Naive thymus-derived CD4-positive, alpha-beta T cell (primary cell): ENCODE measurements at regions not wholly inside any gene's neighbourhood (a gene's known extent, or its start where the extent isn't known, plus 50 kb on each side); places are given as distances from the start of the nearest gene placed in this dataset.
"Not testable (repeated sequence)": the region's sequence is repeated elsewhere in the genome, so short reads cannot be mapped to it uniquely, and the experiment has no call there.

Source experiments
- ATAC-seq: fragments of 150-1000 bp; cut with Tn5 transposase; 2 replicates; pipeline ENCODE4 v1.10.0; 2021; ENCODE audit warnings: mild to moderate bottlenecking, moderate library complexity
- CTCF ChIA-PET: fragments of 350-600 bp; sonication (Branson Sonifier 250); formaldehyde crosslinking; loops from one replicate; lab custom pipeline; 2021; ENCODE audit warnings: antibody characterized with exemption; lab: Charles Lee
- POLR2A ChIA-PET: fragments of 350-600 bp; sonication (Branson Sonifier 250); formaldehyde crosslinking; loops from one replicate; lab custom pipeline; 2021; ENCODE audit warnings: antibody characterized with exemption, inconsistent platforms; lab: Charles Lee
- DNase-seq, 9 donors: peaks; one replicate each; pipeline versions ENCODE4 v3.0.0 to v3.0.0-alpha.2; 2020 to 2022; ENCODE audit warnings: mixed read lengths in 1 of 9
- H3K27ac ChIP-seq: one replicate; pipeline ENCODE4 v1.7.0; 2013; ENCODE audit warnings: mild to moderate bottlenecking, low read depth, low read length, moderate library complexity
- H3K27me3 ChIP-seq, 2 donors: one replicate each; pipeline ENCODE4 v1.7.0; 2013; ENCODE audit warnings: low read length in 2 of 2, mild to moderate bottlenecking in 2 of 2, moderate library complexity in 2 of 2; ENCODE audit not compliant: control insufficient read depth in 2 of 2, insufficient read depth in 2 of 2
- H3K36me3 ChIP-seq, 3 experiments: 1 replicate in 2 of 3; 2 replicates in 1 of 3; pipeline ENCODE4 v1.7.0; 2013; ENCODE audit warnings: low read length in 3 of 3, mild to moderate bottlenecking in 3 of 3, moderate library complexity in 1 of 3; ENCODE audit not compliant: insufficient read depth in 3 of 3, control insufficient read depth in 2 of 3
- H3K4me1 ChIP-seq, 2 donors: one replicate each; pipeline ENCODE4 v1.7.0; 2013; ENCODE audit warnings: low read length in 2 of 2, mild to moderate bottlenecking in 2 of 2, moderate library complexity in 1 of 2; ENCODE audit not compliant: control insufficient read depth in 2 of 2, insufficient read depth in 2 of 2
- H3K4me3 ChIP-seq: 2 replicates; pipeline ENCODE4 v1.7.0; 2013; ENCODE audit warnings: mild to moderate bottlenecking, low read length
- H3K9me3 ChIP-seq, 3 experiments: 1 replicate in 2 of 3; 2 replicates in 1 of 3; pipeline ENCODE4 v1.7.0; 2013; ENCODE audit warnings: low read length in 3 of 3; ENCODE audit not compliant: control insufficient read depth in 2 of 3
- H3K27ac Mint-ChIP-seq, 9 donors: one replicate each; pipeline ENCODE4 v1.8.0; 2020 to 2022; ENCODE audit warnings: mixed read lengths in 9 of 9, mild to moderate bottlenecking in 8 of 9, moderate library complexity in 5 of 9, inconsistent platforms in 2 of 9
- H3K27me3 Mint-ChIP-seq, 5 donors: one replicate each; pipeline ENCODE4 v1.8.0; 2021 to 2022; ENCODE audit warnings: mixed read lengths in 5 of 5, mild to moderate bottlenecking in 1 of 5
- H3K36me3 Mint-ChIP-seq, 5 donors: one replicate each; pipeline ENCODE4 v1.8.0; 2020 to 2022; ENCODE audit warnings: mixed read lengths in 5 of 5, mild to moderate bottlenecking in 3 of 5, inconsistent platforms in 1 of 5
- H3K4me1 Mint-ChIP-seq, 7 donors: one replicate each; pipeline ENCODE4 v1.8.0; 2020 to 2022; ENCODE audit warnings: mixed read lengths in 7 of 7, mild to moderate bottlenecking in 3 of 7, inconsistent platforms in 1 of 7
- H3K4me3 Mint-ChIP-seq, 10 donors: one replicate each; pipeline ENCODE4 v1.8.0; 2020 to 2022; ENCODE audit warnings: mild to moderate bottlenecking in 10 of 10, mixed read lengths in 10 of 10, moderate library complexity in 6 of 10, inconsistent platforms in 2 of 10
- H3K9me3 Mint-ChIP-seq, 11 donors: one replicate each; pipeline ENCODE4 v1.8.0; 2020 to 2022; ENCODE audit warnings: mixed read lengths in 11 of 11, mild to moderate bottlenecking in 4 of 11, inconsistent platforms in 1 of 11, moderate library complexity in 1 of 11
- intact Hi-C, 2 donors: fragments of 100-400 bp; cut with micrococcal nuclease; formaldehyde crosslinking; loops; one replicate each; pipeline ENCODE4 v1.15.1; 2023

- H3K36me3 ChIP-seq, H3K9me3 ChIP-seq, POLR2A ChIA-PET, CTCF ChIA-PET, H3K4me1 ChIP-seq, H3K27me3 ChIP-seq, intact Hi-C loops, H3K4me3 ChIP-seq, ATAC-seq, H3K27me3 Mint-ChIP-seq, H3K27ac ChIP-seq, H3K4me1 Mint-ChIP-seq, H3K4me3 Mint-ChIP-seq, H3K36me3 Mint-ChIP-seq, DNase-seq, H3K27ac Mint-ChIP-seq, H3K9me3 Mint-ChIP-seq: not testable (repeated sequence)
Measured at GRCh38 chr15:20016941-20017340, 524.7 kb downstream of the GOLGA6L6 start.

DNA sequence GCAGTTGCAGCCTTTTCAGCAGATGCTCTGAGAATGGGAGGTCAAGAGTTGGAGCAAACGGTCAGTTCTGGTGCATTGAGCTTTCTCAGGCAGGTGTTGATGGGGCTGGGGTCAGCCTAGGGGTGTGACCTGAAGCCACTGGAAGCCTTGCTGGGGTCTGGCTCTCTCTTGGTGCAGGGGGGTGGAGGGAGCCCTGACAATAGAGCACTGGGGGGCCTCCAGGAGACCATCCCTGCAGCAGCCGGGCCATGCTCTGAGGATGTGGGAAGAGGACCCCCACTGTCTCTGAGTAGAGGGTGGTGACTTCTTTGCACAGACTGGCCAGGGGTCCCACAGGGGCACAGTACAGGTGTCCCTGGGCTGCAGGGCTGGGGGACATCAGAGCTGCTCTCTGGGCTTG is 528.8 kb downstream of the GOLGA6L6 start:
- DNase-seq, H3K27me3 ChIP-seq, H3K36me3 ChIP-seq, intact Hi-C loops, H3K36me3 Mint-ChIP-seq, CTCF ChIA-PET, H3K9me3 ChIP-seq, H3K27ac ChIP-seq, H3K4me3 Mint-ChIP-seq, POLR2A ChIA-PET, H3K9me3 Mint-ChIP-seq, H3K4me1 ChIP-seq, H3K27me3 Mint-ChIP-seq, H3K4me1 Mint-ChIP-seq, H3K4me3 ChIP-seq, H3K27ac Mint-ChIP-seq: not testable (repeated sequence)
- peak; percentile 6 for ATAC-seq

DNA sequence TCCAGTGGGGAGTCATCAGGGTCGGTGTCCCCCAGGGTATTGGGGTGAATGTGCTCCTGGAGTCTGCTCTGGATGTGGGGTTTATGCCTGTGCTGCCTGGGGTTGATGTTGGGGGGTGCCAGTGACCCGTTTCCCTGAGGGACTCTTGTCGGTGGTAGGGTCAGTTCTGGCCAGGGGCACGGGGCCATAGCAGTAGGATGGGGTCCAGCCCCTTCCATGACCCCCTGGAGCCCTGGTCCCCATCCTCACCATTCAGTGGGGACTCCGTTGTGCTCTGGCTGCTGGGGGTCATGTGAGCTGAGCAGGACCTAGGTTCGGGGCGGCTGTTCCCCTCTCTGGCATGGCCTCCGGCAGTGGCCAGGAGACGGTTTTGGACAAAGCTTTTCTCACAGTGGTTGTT is 530.8 kb downstream of the GOLGA6L6 start:
- H3K4me3 Mint-ChIP-seq, H3K4me1 Mint-ChIP-seq, H3K9me3 Mint-ChIP-seq, H3K27ac ChIP-seq, H3K36me3 Mint-ChIP-seq, CTCF ChIA-PET, H3K36me3 ChIP-seq, H3K9me3 ChIP-seq, H3K27me3 ChIP-seq, H3K27ac Mint-ChIP-seq, intact Hi-C loops, DNase-seq, H3K4me3 ChIP-seq, H3K4me1 ChIP-seq, H3K27me3 Mint-ChIP-seq, ATAC-seq, POLR2A ChIA-PET: not testable (repeated sequence)

DNA sequence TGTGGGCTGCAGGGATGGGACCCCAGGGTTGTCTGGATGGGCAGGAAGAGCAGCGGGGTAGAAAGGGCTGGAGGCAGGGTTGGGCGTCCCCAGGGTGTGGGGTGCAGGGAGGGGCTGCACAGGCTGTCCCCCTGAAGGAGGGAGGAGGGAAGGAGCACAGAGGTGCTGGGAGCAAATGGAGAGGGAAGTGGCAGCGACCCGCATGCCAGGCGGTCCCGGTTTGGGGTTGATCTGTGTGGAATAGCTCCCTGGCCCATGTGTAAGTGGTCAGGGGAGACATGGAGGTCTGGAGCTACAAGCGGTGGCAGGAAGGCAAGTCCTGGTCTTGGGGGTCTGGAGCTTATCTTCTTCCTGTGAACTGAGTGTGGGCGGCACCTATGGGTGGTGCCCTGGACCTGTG is 532.0 kb downstream of the GOLGA6L6 start:
- DNase-seq, H3K4me3 ChIP-seq, H3K27me3 ChIP-seq, H3K4me1 ChIP-seq, H3K27ac ChIP-seq, POLR2A ChIA-PET, H3K9me3 ChIP-seq, H3K9me3 Mint-ChIP-seq, H3K4me3 Mint-ChIP-seq, H3K27ac Mint-ChIP-seq, H3K27me3 Mint-ChIP-seq, H3K36me3 Mint-ChIP-seq, CTCF ChIA-PET, H3K36me3 ChIP-seq, intact Hi-C loops, H3K4me1 Mint-ChIP-seq, ATAC-seq: not testable (repeated sequence)

GRCh38 chr15:20007338-20007737 is 534.3 kb downstream of the GOLGA6L6 start:
- H3K27ac ChIP-seq, H3K36me3 ChIP-seq, H3K36me3 Mint-ChIP-seq, intact Hi-C loops, ATAC-seq, H3K9me3 ChIP-seq, H3K9me3 Mint-ChIP-seq, H3K27me3 Mint-ChIP-seq, H3K4me1 ChIP-seq, POLR2A ChIA-PET, CTCF ChIA-PET, H3K4me3 ChIP-seq, DNase-seq, H3K4me3 Mint-ChIP-seq, H3K27ac Mint-ChIP-seq, H3K27me3 ChIP-seq, H3K4me1 Mint-ChIP-seq: not testable (repeated sequence)

DNA sequence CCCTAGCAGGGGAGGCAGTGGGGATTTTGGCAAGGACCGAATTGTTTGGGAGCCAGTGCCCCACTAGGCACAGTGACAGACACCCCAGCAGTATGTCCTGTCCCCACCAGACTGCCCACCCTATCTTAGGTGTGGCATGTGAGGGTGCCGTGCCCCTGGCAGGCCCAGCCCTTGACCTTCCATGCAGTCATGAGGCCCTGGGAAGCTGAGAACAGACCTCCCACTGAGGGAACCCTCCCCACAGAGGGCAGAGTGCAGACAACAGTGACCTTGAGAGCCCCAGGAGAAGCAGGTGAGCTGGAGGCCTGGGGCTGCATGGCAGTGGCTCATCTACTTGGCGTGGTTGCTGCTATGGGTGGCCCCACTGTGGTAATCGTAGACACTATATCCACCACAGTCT is 538.1 kb downstream of the GOLGA6L6 start:
- H3K4me3 Mint-ChIP-seq, intact Hi-C loops, H3K9me3 ChIP-seq, POLR2A ChIA-PET, DNase-seq, H3K36me3 Mint-ChIP-seq, H3K27ac Mint-ChIP-seq, CTCF ChIA-PET, H3K27me3 Mint-ChIP-seq, H3K9me3 Mint-ChIP-seq, ATAC-seq, H3K4me1 ChIP-seq, H3K27me3 ChIP-seq, H3K4me3 ChIP-seq, H3K36me3 ChIP-seq, H3K27ac ChIP-seq, H3K4me1 Mint-ChIP-seq: not testable (repeated sequence)

GRCh38 chr15:20002560-20002959 is 539.0 kb downstream of the GOLGA6L6 start:
- H3K36me3 Mint-ChIP-seq, H3K9me3 ChIP-seq, H3K4me1 ChIP-seq, H3K27me3 ChIP-seq, CTCF ChIA-PET, H3K27ac ChIP-seq, POLR2A ChIA-PET, H3K4me3 ChIP-seq, H3K9me3 Mint-ChIP-seq, intact Hi-C loops, H3K27me3 Mint-ChIP-seq, ATAC-seq, H3K4me1 Mint-ChIP-seq, H3K4me3 Mint-ChIP-seq, DNase-seq, H3K36me3 ChIP-seq, H3K27ac Mint-ChIP-seq: not testable (repeated sequence)
